HepG2 (cell line): ENCODE measurements at regions not wholly inside any gene's neighbourhood (a gene's known extent, or its start where the extent isn't known, plus 50 kb on each side); places are given as distances from the start of the nearest gene placed in this dataset.

Experiments used
- FOSL1 ChIP-seq: sonication (generic); formaldehyde crosslinking; IDR thresholded peaks from 2 replicates; pipeline ENCODE4 v1.9.0; 2021; ENCODE audit warnings: missing genetic modification reagents, borderline replicate concordance
- MXD1 ChIP-seq: sonication (generic); formaldehyde crosslinking; IDR thresholded peaks from 2 replicates; pipeline ENCODE4 v1.4.0; 2020; ENCODE audit warnings: mild to moderate bottlenecking, missing genetic modification reagents
- MXI1 ChIP-seq: IDR thresholded peaks from 3 replicates; pipeline ENCODE4 v1.6.1; 2012; ENCODE audit warnings: low read depth, low read length, inconsistent platforms, borderline replicate concordance
- POLR2A ChIP-seq, 2 experiments: IDR thresholded peaks; 2 replicates each; pipeline ENCODE4 v1.6.1; 2011; ENCODE audit warnings: low read depth in 2 of 2, low read length in 2 of 2, mild to moderate bottlenecking in 1 of 2, moderate library complexity in 1 of 2; ENCODE audit not compliant: insufficient read depth in 1 of 2
- ZNF510 ChIP-seq: sonication (generic); formaldehyde crosslinking; IDR thresholded peaks from 2 replicates; pipeline ENCODE4 v1.4.0; 2020; ENCODE audit warnings: low read depth, mild to moderate bottlenecking, missing genetic modification reagents
- TF ChIP-seq, protein P1 (sequence below): sonication (generic); formaldehyde crosslinking; IDR thresholded peaks from 2 replicates; pipeline ENCODE4 v1.5.0; 2020; ENCODE audit warnings: mild to moderate bottlenecking, missing genetic modification reagents, moderate library complexity

DNA sequence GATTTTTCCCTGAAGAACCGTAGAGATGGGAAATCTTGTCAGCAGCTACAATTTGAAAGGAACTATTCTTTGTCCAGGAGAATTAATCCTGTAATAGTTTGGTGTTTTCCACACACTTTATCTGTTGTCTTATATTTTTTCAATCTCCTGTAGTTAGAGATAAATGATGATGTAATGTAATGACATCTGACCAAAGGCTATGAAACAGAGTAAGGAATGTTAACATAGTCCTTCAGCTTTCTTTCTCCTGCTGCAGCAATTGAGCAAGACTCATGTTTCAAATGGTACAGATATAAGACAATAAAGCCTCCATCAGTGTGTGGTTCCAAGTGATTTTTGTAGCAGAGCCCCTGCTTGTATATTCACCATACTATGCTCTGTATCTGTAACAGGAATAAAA is 1028.4 kb downstream of the SI start:
- TF ChIP-seq, protein P1, sequence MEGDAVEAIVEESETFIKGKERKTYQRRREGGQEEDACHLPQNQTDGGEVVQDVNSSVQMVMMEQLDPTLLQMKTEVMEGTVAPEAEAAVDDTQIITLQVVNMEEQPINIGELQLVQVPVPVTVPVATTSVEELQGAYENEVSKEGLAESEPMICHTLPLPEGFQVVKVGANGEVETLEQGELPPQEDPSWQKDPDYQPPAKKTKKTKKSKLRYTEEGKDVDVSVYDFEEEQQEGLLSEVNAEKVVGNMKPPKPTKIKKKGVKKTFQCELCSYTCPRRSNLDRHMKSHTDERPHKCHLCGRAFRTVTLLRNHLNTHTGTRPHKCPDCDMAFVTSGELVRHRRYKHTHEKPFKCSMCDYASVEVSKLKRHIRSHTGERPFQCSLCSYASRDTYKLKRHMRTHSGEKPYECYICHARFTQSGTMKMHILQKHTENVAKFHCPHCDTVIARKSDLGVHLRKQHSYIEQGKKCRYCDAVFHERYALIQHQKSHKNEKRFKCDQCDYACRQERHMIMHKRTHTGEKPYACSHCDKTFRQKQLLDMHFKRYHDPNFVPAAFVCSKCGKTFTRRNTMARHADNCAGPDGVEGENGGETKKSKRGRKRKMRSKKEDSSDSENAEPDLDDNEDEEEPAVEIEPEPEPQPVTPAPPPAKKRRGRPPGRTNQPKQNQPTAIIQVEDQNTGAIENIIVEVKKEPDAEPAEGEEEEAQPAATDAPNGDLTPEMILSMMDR (CRISPR knock-in tag): no peak
- TF ChIP-seq MXD1 (no peak), ZNF510 (CRISPR knock-in tag) (no peak), MXI1 (no peak), FOSL1 (CRISPR knock-in tag) (no peak), POLR2A (IDR thresholded peaks at IDR 0.05; ENCODE audit: insufficient read depth in 1 of 2, low read depth in 2 of 2, low read length in 2 of 2) (no peak)
